NT2/D1 (cell line): ENCODE measurements at regions not wholly inside any gene's neighbourhood (a gene's known extent, or its start where the extent isn't known, plus 50 kb on each side); places are given as distances from the start of the nearest gene placed in this dataset.

Source experiments
- DNase-seq: peaks from one replicate; pipeline ENCODE4 v3.0.0-alpha.2; 2011; ENCODE audit warnings: low read depth, low spot score
- H3K27me3 ChIP-seq: 2 replicates; pipeline ENCODE4 v1.6.0; 2011; ENCODE audit warnings: mild to moderate bottlenecking; ENCODE audit not compliant: insufficient read length, insufficient read depth
- H3K36me3 ChIP-seq: 2 replicates; pipeline ENCODE4 v1.6.1; 2011; ENCODE audit warnings: mild to moderate bottlenecking, low read length, mixed read lengths; ENCODE audit not compliant: insufficient read depth, insufficient read length
- H3K4me1 ChIP-seq: 2 replicates; pipeline ENCODE4 v1.5.1; 2011; ENCODE audit not compliant: insufficient read depth, insufficient read length
- H3K4me3 ChIP-seq: 2 replicates; pipeline ENCODE4 v1.5.1; 2011; ENCODE audit warnings: low read depth; ENCODE audit not compliant: insufficient read length
- H3K9ac ChIP-seq: 2 replicates; pipeline ENCODE4 v1.6.0; 2011; ENCODE audit warnings: low read depth; ENCODE audit not compliant: insufficient read length
- H3K9me3 ChIP-seq: 2 replicates; pipeline ENCODE4 v1.5.1; 2011; ENCODE audit warnings: mild to moderate bottlenecking, low read length; ENCODE audit not compliant: insufficient read depth
- SUZ12 ChIP-seq: IDR thresholded peaks from 2 replicates; pipeline ENCODE4 v1.6.1; 2011; ENCODE audit not compliant: insufficient read length, insufficient read depth; ENCODE audit errors: extremely low read depth
- YY1 ChIP-seq: IDR thresholded peaks from 2 replicates; pipeline ENCODE4 v1.6.1; 2011; ENCODE audit not compliant: insufficient read length, insufficient read depth
- ZNF274 ChIP-seq: IDR thresholded peaks from 2 replicates; pipeline ENCODE4 v1.6.1; 2011; ENCODE audit warnings: mild to moderate bottlenecking, low read depth, low read length

GRCh38 chr3:41141433-41142167 lies 57.7 kb upstream of the CTNNB1 start:
- peaks cover 9% of the 10 kb centered on the region for H3K9me3 ChIP-seq
- no peak overlapping the region for H3K4me3 ChIP-seq
- H3K4me1 ChIP-seq = no peaks in the 10 kb centered on the region
- H3K9ac ChIP-seq = no peak overlapping the region
- no peak for TF ChIP-seq ZNF274
- no peak for TF ChIP-seq SUZ12
- no peak for TF ChIP-seq YY1
- H3K27me3 ChIP-seq = no peaks in the 10 kb centered on the region
- H3K36me3 ChIP-seq = no peaks in the 10 kb centered on the region
- DNase-seq = no peak

DNA sequence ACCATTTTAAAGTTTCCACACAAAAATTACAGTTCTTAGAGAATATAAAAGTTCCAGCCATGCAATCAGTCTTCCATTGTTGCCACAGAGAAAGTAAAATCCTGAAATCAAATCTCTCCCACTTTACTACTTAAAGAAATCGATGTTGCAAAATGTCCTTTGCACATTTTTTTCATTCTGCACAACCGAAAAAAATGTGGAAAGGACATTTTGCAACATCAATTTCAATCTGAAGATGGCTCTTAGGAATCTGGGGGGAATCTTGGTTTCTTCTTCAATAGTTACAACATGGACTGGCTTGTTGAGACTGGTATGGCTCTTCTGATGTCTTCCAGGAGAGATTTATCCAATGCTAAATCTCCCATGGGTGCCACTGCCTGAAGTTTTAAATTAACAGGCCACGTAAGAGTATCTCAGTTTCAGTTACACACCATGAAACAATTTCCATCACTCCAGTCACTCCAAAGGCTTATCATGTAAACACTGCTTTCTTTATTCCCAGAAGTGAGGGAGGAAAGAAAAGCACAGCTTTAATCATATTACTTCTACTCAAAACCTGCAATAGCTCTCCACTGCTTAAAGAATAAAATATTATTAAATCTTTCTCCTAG lies 55.8 kb upstream of the CTNNB1 start:
- Histone ChIP-seq H3K27me3 (no peaks in the 10 kb centered on the region), H3K4me3 (no peak overlapping the region), H3K9ac (no peak overlapping the region), H3K9me3 (peaks cover 9% of the 10 kb centered on the region), H3K4me1 (no peaks in the 10 kb centered on the region), H3K36me3 (no peaks in the 10 kb centered on the region)
- no peak for DNase-seq
- TF ChIP-seq YY1 (no peak), ZNF274 (no peak), SUZ12 (no peak)

GRCh38 chr3:41144631-41145030 lies 54.7 kb upstream of the CTNNB1 start:
- DNase-seq = no peak
- TF ChIP-seq ZNF274 (no peak), YY1 (no peak), SUZ12 (no peak)
- H3K27me3 ChIP-seq = no peaks in the 10 kb centered on the region
- H3K9me3 ChIP-seq = peaks cover 9% of the 10 kb centered on the region
- no peak overlapping the region for H3K4me3 ChIP-seq
- no peaks in the 10 kb centered on the region for H3K36me3 ChIP-seq
- H3K4me1 ChIP-seq = no peaks in the 10 kb centered on the region
- H3K9ac ChIP-seq = no peak overlapping the region

GRCh38 chr3:41148478-41148877 lies 50.8 kb upstream of the CTNNB1 start:
- TF ChIP-seq ZNF274 = no peak
- no peak for TF ChIP-seq SUZ12
- no peak for TF ChIP-seq YY1
- Histone ChIP-seq H3K9ac (no peak overlapping the region), H3K27me3 (no peaks in the 10 kb centered on the region), H3K4me3 (no peak overlapping the region), H3K4me1 (no peaks in the 10 kb centered on the region), H3K36me3 (no peaks in the 10 kb centered on the region), H3K9me3 (peaks cover 9% of the 10 kb centered on the region)
- no peak for DNase-seq

DNA sequence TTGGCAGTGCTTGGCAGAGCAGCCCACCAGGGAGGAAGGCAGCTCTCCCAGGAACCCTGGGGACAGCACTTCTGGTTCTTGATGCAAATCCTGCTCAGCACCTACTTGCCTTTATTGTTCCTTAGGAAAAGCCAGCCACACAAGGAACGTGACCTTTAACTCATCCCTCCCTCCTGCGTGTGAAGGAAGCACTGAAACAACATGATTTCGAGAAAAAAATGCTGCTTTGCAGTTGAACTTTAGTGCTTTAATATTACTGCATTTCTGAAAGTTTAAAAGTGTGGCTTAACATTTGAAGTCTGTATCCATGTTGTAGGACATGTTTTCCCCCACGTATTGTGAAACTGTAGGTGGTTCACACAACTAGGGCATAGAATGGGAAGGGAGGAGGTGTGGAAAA lies 50.4 kb upstream of the CTNNB1 start:
- TF ChIP-seq ZNF274 = no peak
- TF ChIP-seq YY1 = no peak
- TF ChIP-seq SUZ12 = no peak
- no peaks in the 10 kb centered on the region for H3K36me3 ChIP-seq
- DNase-seq = no peak
- no peaks in the 10 kb centered on the region for H3K4me1 ChIP-seq
- peaks cover 9% of the 10 kb centered on the region for H3K9me3 ChIP-seq
- H3K9ac ChIP-seq = no peak overlapping the region
- no peak overlapping the region for H3K4me3 ChIP-seq
- no peaks in the 10 kb centered on the region for H3K27me3 ChIP-seq
